ENCODE measurements at regions not wholly inside any gene's neighbourhood (a gene's known extent, or its start where the extent isn't known, plus 50 kb on each side); places are given as distances from the start of the nearest gene placed in this dataset.

- ATAC-seq (no peak), DNase-seq (no peak)
- Mint-ChIP-seq H3K4me1 (peaks cover 20% of the 10 kb centered on the region), H3K9me3 (no peaks in the 10 kb centered on the region), H3K27ac (no peak overlapping the region), H3K4me3 (no peak overlapping the region), H3K27me3 (no peaks in the 10 kb centered on the region)
Measured at GRCh38 chr6:25061289-25061936, 125.7 kb upstream of the RIPOR2 start.

GRCh38 chr6:25062070-25062811 lies 126.5 kb upstream of the RIPOR2 start:
- DNase-seq = no peak
- peaks cover 11% of the 10 kb centered on the region for H3K4me1 Mint-ChIP-seq

GRCh38 chr6:25064006-25064405 lies 128.2 kb upstream of the RIPOR2 start:
- H3K27ac Mint-ChIP-seq = no peak overlapping the region
- H3K4me1 Mint-ChIP-seq = peaks cover under 1% of the 10 kb centered on the region
- DNase-seq (no peak), ATAC-seq (no peak)
- H3K4me3 Mint-ChIP-seq = no peak overlapping the region
- no peaks in the 10 kb centered on the region for H3K9me3 Mint-ChIP-seq
- H3K27me3 Mint-ChIP-seq = no peaks in the 10 kb centered on the region

More at GRCh38 chr6:25062070-25062811, 126.5 kb upstream of the RIPOR2 start:
- no peak for ATAC-seq
- Mint-ChIP-seq H3K27ac (no peak overlapping the region), H3K9me3 (no peaks in the 10 kb centered on the region), H3K27me3 (no peaks in the 10 kb centered on the region), H3K4me3 (no peak overlapping the region)

- Mint-ChIP-seq H3K4me1 (peaks cover 3% of the 10 kb centered on the region), H3K4me3 (no peak overlapping the region), H3K27me3 (no peaks in the 10 kb centered on the region), H3K27ac (no peak overlapping the region), H3K9me3 (no peaks in the 10 kb centered on the region)
- ATAC-seq (no peak), DNase-seq (no peak)
Measured at GRCh38 chr6:25065666-25066065, 129.9 kb upstream of the RIPOR2 start.

- Mint-ChIP-seq H3K27me3 (no peaks in the 10 kb centered on the region), H3K4me3 (no peak overlapping the region), H3K27ac (no peak overlapping the region), H3K4me1 (peaks cover 5% of the 10 kb centered on the region), H3K9me3 (no peaks in the 10 kb centered on the region)
- DNase-seq (no peak), ATAC-seq (no peak)
Measured at GRCh38 chr6:25066593-25066992, 130.8 kb upstream of the RIPOR2 start.

- H3K27me3 Mint-ChIP-seq = no peaks in the 10 kb centered on the region
- no peak overlapping the region for H3K4me3 Mint-ChIP-seq
- no peaks in the 10 kb centered on the region for H3K9me3 Mint-ChIP-seq
- ATAC-seq (no peak), DNase-seq (no peak)
- H3K4me1 Mint-ChIP-seq = peaks cover 5% of the 10 kb centered on the region
- no peak overlapping the region for H3K27ac Mint-ChIP-seq
Measured at GRCh38 chr6:25068866-25069265, 133.1 kb upstream of the RIPOR2 start.

GRCh38 chr6:25070547-25071366 lies 135.0 kb upstream of the RIPOR2 start:
- peak overlapping the region; percentile 85 to 94 for H3K27ac Mint-ChIP-seq
- peak overlapping the region; percentile 74 to 79 for H3K4me3 Mint-ChIP-seq
- ATAC-seq (peak; percentile 93), DNase-seq (peak; percentile 75 to 84)
- peaks cover 12% of the 10 kb centered on the region for H3K4me1 Mint-ChIP-seq
- no peaks in the 10 kb centered on the region for H3K9me3 Mint-ChIP-seq
- H3K27me3 Mint-ChIP-seq = no peaks in the 10 kb centered on the region

GRCh38 chr6:25078141-25078540 lies 142.4 kb upstream of the RIPOR2 start:
- DNase-seq (no peak), ATAC-seq (peak; percentile 8)
- Mint-ChIP-seq H3K27me3 (no peaks in the 10 kb centered on the region), H3K27ac (no peak overlapping the region), H3K4me3 (no peak overlapping the region), H3K9me3 (no peaks in the 10 kb centered on the region), H3K4me1 (peaks cover 6% of the 10 kb centered on the region)

GRCh38 chr6:25083784-25084507 lies 148.2 kb upstream of the RIPOR2 start:
- DNase-seq = no peak
- ATAC-seq = no peak

GRCh38 chr6:25084508-25084833 lies 148.7 kb upstream of the RIPOR2 start:
- H3K27me3 Mint-ChIP-seq = no peaks in the 10 kb centered on the region
- H3K4me3 Mint-ChIP-seq = no peak overlapping the region
- ATAC-seq (no peak), DNase-seq (no peak)
- H3K9me3 Mint-ChIP-seq = no peaks in the 10 kb centered on the region
- no peak overlapping the region for H3K27ac Mint-ChIP-seq
- peaks cover 6% of the 10 kb centered on the region for H3K4me1 Mint-ChIP-seq

More at GRCh38 chr6:25083784-25084507, 148.2 kb upstream of the RIPOR2 start:
- peaks cover under 1% of the 10 kb centered on the region for H3K4me1 Mint-ChIP-seq
- no peaks in the 10 kb centered on the region for H3K27me3 Mint-ChIP-seq
- no peaks in the 10 kb centered on the region for H3K9me3 Mint-ChIP-seq
- H3K4me3 Mint-ChIP-seq = no peak overlapping the region
- H3K27ac Mint-ChIP-seq = no peak overlapping the region

GRCh38 chr6:25085756-25086155 lies 150.0 kb upstream of the RIPOR2 start:
- H3K27ac Mint-ChIP-seq = no peak overlapping the region
- no peaks in the 10 kb centered on the region for H3K27me3 Mint-ChIP-seq
- no peak for ATAC-seq
- H3K9me3 Mint-ChIP-seq = no peaks in the 10 kb centered on the region
- no peak overlapping the region for H3K4me3 Mint-ChIP-seq
- peaks cover 10% of the 10 kb centered on the region for H3K4me1 Mint-ChIP-seq
- DNase-seq = no peak

- no peaks in the 10 kb centered on the region for H3K9me3 Mint-ChIP-seq
- no peak overlapping the region for H3K27ac Mint-ChIP-seq
- no peak for ATAC-seq
- DNase-seq = no peak
- peaks cover 10% of the 10 kb centered on the region for H3K4me1 Mint-ChIP-seq
- no peak overlapping the region for H3K4me3 Mint-ChIP-seq
- H3K27me3 Mint-ChIP-seq = no peaks in the 10 kb centered on the region
Measured at GRCh38 chr6:25086500-25087091, 150.8 kb upstream of the RIPOR2 start.

GRCh38 chr6:25088513-25088912 lies 152.8 kb upstream of the RIPOR2 start:
- no peak overlapping the region for H3K4me3 Mint-ChIP-seq
- no peak for ATAC-seq
- DNase-seq = no peak
- H3K27me3 Mint-ChIP-seq = no peaks in the 10 kb centered on the region
- no peak overlapping the region for H3K27ac Mint-ChIP-seq
- no peaks in the 10 kb centered on the region for H3K9me3 Mint-ChIP-seq
- H3K4me1 Mint-ChIP-seq = peaks cover 10% of the 10 kb centered on the region

- DNase-seq (no peak), ATAC-seq (no peak)
- peaks cover 10% of the 10 kb centered on the region for H3K4me1 Mint-ChIP-seq
- no peaks in the 10 kb centered on the region for H3K27me3 Mint-ChIP-seq
- H3K4me3 Mint-ChIP-seq = no peak overlapping the region
- peak overlapping the region; percentile 4 to 28 for H3K27ac Mint-ChIP-seq
- H3K9me3 Mint-ChIP-seq = no peaks in the 10 kb centered on the region
Measured at GRCh38 chr6:25089442-25089841, 153.7 kb upstream of the RIPOR2 start.

GRCh38 chr6:25094726-25095125 lies 159.0 kb upstream of the RIPOR2 start:
- no peaks in the 10 kb centered on the region for H3K9me3 Mint-ChIP-seq
- peak overlapping the region in 1 of 2 donors; percentile 0 for H3K27ac Mint-ChIP-seq
- H3K4me1 Mint-ChIP-seq = peaks cover 1% of the 10 kb centered on the region
- no peaks in the 10 kb centered on the region for H3K27me3 Mint-ChIP-seq
- DNase-seq = no peak
- no peak for ATAC-seq
- no peak overlapping the region for H3K4me3 Mint-ChIP-seq
